ENCODE measurements at regions not wholly inside any gene's neighbourhood (a gene's known extent, or its start where the extent isn't known, plus 50 kb on each side); places are given as distances from the start of the nearest gene placed in this dataset.
A peak's percentile ranks its signal among the peaks of the same experiment; 100 is the strongest.

DNA sequence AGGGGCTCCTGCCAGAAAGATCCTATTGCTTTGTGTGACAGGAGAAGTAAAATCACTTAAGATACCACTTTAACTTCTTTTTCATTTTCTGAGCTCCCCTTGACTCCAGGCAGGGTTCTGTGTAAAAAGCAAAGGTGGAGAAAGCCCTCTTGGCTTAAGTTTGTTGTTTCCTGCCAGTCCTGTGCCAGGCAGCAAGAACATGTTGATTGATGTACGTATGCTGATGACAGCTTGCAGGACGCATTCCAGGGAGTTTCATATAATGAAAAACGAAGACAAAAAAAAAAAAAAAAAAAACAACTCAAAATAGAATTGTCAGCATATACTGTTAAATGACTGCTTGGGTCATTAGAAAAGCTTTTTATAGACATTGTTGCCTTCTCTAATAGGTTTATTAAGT, 251.7 kb downstream of the PSAT1 start:
- Histone ChIP-seq H3K27me3 (no peaks in the 10 kb centered on the region), H3K4me2 (no peak overlapping the region), H4K20me1 (no peaks in the 10 kb centered on the region), H3K27ac (no peak overlapping the region), H3K9me3 (no peaks in the 10 kb centered on the region), H3K36me3 (no peaks in the 10 kb centered on the region), H3K4me1 (peaks cover 11% of the 10 kb centered on the region), H3K9ac (no peak overlapping the region), H3K4me3 (no peak overlapping the region)
- TF ChIP-seq Cebpa-rat (IDR thresholded peaks at IDR 0.05): no peak

DNA sequence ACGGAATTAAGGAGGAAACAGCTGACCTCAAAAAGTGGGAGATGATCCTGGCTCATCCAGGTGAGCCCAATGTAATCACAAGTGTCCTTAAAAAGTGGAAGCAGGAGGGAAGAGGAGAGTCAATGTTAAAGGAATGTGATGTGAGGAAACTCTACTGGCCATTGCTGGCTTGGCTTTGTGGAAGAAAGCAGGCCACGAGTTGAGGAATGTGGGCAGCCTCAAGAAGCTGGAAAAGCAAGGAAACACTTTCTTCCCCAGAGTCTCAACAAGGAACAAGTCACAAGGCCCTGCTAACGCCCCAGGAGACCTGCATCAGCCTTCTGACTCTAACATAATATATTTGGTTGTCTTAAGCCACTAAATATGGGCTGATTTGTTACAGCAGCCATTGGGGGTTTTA, 252.8 kb downstream of the PSAT1 start:
- H3K27ac ChIP-seq: no peak overlapping the region
- no peaks in the 10 kb centered on the region for H4K20me1 ChIP-seq
- peaks cover 11% of the 10 kb centered on the region for H3K4me1 ChIP-seq
- no peak overlapping the region for H3K4me3 ChIP-seq
- no peak overlapping the region for H3K9ac ChIP-seq
- H3K36me3 ChIP-seq: no peaks in the 10 kb centered on the region
- no peak for TF ChIP-seq Cebpa-rat (IDR thresholded peaks at IDR 0.05)
- 0 out of 2 replicates have a peak overlapping the region, but pooled peaks have one; percentile 5 for H3K4me2 ChIP-seq
- no peaks in the 10 kb centered on the region for H3K27me3 ChIP-seq
- no peaks in the 10 kb centered on the region for H3K9me3 ChIP-seq

DNA sequence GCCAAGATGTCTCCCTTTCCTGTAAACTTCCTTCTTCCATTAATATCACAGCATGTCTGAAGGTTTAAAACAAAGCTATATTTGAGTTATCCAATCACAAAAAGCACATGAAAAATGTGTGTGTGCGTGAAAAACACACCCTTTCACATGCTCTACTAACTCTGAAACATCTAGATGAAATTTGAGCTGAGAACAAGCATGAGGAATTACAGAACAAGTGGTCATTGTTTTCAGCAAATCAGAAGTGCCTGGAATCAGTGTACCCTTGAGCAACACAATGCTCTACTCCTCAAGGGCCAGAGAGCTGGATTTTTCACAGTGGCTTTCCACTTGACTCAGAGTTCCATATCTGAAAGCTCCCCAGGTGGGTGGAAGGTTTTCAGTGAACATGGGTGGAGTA, 255.9 kb downstream of the PSAT1 start:
- Histone ChIP-seq H3K4me3 (no peak overlapping the region), H3K36me3 (no peaks in the 10 kb centered on the region), H3K9ac (no peak overlapping the region), H3K4me1 (peaks cover 11% of the 10 kb centered on the region), H3K27me3 (no peaks in the 10 kb centered on the region), H3K27ac (no peak overlapping the region), H3K4me2 (no peak overlapping the region), H3K9me3 (no peaks in the 10 kb centered on the region), H4K20me1 (no peaks in the 10 kb centered on the region)
- no peak for TF ChIP-seq Cebpa-rat (IDR thresholded peaks at IDR 0.05)

DNA sequence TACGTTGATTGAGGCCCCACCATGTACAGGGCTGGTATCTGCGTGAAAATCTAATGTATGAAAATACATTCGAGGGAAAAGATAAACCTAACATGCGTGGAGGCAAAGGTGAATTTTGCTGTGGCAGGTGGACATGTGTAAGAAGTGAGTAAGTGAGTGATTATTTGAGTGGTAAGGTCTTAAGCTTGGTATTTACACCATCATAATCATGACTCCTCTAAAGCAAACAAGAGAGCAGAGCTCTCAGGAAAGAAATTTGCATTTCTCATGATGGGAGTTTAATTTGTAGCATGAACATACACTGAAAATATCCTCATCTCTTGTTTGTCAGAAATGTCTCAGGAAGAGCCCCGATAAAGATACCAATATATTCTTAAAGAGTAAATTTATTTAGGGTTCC, 260.6 kb downstream of the PSAT1 start:
- H3K27me3 ChIP-seq: no peaks in the 10 kb centered on the region
- peaks cover 4% of the 10 kb centered on the region; the same call in 1 of the 2 replicates for H3K4me1 ChIP-seq
- H3K9ac ChIP-seq: no peak overlapping the region
- no peak overlapping the region for H3K27ac ChIP-seq
- no peaks in the 10 kb centered on the region for H3K9me3 ChIP-seq
- no peak for TF ChIP-seq Cebpa-rat (IDR thresholded peaks at IDR 0.05)
- H3K4me2 ChIP-seq: no peak overlapping the region
- H3K4me3 ChIP-seq: no peak overlapping the region
- no peaks in the 10 kb centered on the region for H3K36me3 ChIP-seq
- no peaks in the 10 kb centered on the region for H4K20me1 ChIP-seq

DNA sequence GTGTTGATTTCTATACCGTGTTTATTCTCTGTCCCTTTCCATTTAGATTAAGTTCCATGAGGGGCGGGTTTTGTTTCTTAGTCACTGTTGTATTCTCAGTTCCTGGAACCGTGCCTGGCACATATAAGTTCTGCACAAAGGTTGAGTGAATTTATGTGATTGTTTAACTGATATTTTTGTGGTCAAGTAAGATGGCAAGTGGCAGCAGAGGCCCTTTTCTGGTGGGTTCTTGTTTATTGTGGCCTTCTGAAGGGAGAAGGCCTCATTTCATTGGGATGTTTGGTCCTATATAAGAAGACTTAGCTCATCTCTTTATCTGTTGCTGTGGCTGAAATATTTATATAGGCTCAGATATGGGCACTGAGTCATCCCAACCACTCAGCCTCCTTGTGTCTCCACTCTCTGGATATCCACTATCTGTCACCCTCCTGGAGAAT, 262.5 kb downstream of the PSAT1 start:
- no peaks in the 10 kb centered on the region for H4K20me1 ChIP-seq
- no peak overlapping the region for H3K4me3 ChIP-seq
- H3K9ac ChIP-seq: no peak overlapping the region
- no peak overlapping the region for H3K4me2 ChIP-seq
- H3K27ac ChIP-seq: no peak overlapping the region
- no peaks in the 10 kb centered on the region for H3K4me1 ChIP-seq
- H3K27me3 ChIP-seq: no peaks in the 10 kb centered on the region
- no peak for TF ChIP-seq Cebpa-rat (IDR thresholded peaks at IDR 0.05)
- H3K9me3 ChIP-seq: no peaks in the 10 kb centered on the region
- H3K36me3 ChIP-seq: no peaks in the 10 kb centered on the region

DNA sequence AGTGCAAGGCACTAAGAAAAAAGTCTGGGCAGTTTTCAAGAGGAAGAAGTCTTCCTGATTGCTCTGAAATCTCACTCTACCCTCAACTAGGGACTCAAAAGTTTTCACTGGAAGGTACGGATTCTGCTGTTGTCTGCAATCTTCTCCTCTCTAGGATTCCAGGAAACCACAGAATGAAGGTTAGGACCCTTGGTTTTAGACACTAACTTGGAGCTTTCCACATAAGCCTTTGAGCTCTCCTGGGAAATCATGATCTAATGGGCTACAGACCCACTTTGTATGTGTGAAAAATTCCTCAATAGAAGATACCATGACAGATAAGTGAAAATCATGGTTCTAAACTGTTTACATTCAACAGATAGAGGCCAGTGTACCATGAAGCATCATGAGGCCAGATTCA, 265.1 kb downstream of the PSAT1 start:
- no peak overlapping the region for H3K27ac ChIP-seq
- no peaks in the 10 kb centered on the region for H4K20me1 ChIP-seq
- no peaks in the 10 kb centered on the region for H3K4me1 ChIP-seq
- H3K36me3 ChIP-seq: no peaks in the 10 kb centered on the region
- no peak for TF ChIP-seq Cebpa-rat (IDR thresholded peaks at IDR 0.05)
- no peak overlapping the region for H3K9ac ChIP-seq
- H3K27me3 ChIP-seq: no peaks in the 10 kb centered on the region
- H3K4me2 ChIP-seq: no peak overlapping the region
- no peak overlapping the region for H3K4me3 ChIP-seq
- H3K9me3 ChIP-seq: no peaks in the 10 kb centered on the region

DNA sequence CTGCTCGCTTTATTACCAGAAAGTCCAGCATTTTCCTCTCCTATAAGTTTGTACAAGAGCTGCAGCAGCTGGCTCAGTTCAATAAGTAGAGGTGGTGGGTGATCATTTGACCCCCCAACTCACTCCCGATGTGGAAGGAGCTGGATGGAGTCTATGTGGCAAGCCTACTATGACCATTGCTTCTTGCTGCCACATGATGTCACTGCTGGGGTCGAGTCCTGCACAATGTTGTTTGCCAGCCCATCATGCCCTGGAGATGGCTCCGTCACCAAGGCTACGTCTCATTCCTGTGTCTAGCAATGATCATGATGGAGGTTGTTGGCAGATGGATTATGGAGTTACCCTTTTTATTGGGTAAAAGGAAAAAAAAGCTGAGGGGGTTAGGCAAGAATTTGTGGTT, 266.3 kb downstream of the PSAT1 start:
- Histone ChIP-seq H3K9me3 (no peaks in the 10 kb centered on the region), H3K4me1 (no peaks in the 10 kb centered on the region), H3K9ac (no peak overlapping the region), H3K4me3 (no peak overlapping the region), H4K20me1 (no peaks in the 10 kb centered on the region), H3K4me2 (no peak overlapping the region), H3K27me3 (no peaks in the 10 kb centered on the region), H3K36me3 (no peaks in the 10 kb centered on the region), H3K27ac (no peak overlapping the region)
- no peak for TF ChIP-seq Cebpa-rat (IDR thresholded peaks at IDR 0.05)

DNA sequence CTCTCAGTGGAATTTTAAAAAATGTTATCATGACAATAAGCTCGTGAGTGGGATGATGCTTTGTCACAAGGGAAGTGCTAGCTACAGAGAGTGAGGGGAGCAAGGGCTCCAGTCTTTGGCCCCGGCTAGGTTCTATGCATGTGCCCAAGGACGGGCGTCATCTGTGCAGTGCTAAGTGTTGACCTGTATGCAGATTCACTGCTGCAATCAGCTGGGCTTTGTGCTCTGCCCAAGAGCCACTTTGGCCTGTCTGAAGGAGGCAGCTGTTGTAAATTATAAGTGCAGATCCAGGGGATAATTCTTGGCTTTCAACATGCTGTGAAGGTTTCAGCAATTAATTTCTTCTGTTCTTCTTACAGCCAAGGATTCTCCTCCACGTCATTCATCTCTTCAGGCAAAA, 268.6 kb downstream of the PSAT1 start:
- Histone ChIP-seq H3K27me3 (no peaks in the 10 kb centered on the region), H3K9me3 (no peaks in the 10 kb centered on the region), H3K4me3 (no peak overlapping the region), H3K4me2 (no peak overlapping the region), H3K4me1 (no peaks in the 10 kb centered on the region), H3K36me3 (no peaks in the 10 kb centered on the region), H3K27ac (no peak overlapping the region), H3K9ac (no peak overlapping the region), H4K20me1 (no peaks in the 10 kb centered on the region)
- TF ChIP-seq Cebpa-rat (IDR thresholded peaks at IDR 0.05): no peak

DNA sequence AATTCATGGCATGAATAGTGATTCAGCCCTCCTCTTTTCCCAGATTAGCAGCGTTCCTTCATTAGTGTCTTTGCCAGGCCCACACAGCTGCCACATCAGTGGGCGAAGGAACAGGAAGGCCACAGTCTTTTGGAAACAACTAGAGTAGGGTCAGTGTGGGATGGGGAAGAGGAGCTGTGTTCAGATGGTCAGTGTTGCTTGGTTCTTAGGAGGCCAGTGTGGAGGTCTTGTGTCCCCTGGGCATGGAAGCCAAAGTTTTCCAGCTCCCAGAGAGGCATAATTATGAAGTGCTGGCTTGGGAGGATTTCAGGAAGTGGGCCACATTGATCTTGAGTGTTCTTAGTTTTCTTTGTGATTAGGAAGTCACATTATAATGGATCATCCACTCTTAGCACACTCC, 269.6 kb downstream of the PSAT1 start:
- Histone ChIP-seq H3K9me3 (no peaks in the 10 kb centered on the region), H3K27ac (no peak overlapping the region), H3K4me3 (no peak overlapping the region), H3K4me2 (no peak overlapping the region), H3K9ac (no peak overlapping the region), H3K4me1 (peaks cover 5% of the 10 kb centered on the region), H3K27me3 (no peaks in the 10 kb centered on the region), H3K36me3 (no peaks in the 10 kb centered on the region), H4K20me1 (no peaks in the 10 kb centered on the region)
- TF ChIP-seq Cebpa-rat (IDR thresholded peaks at IDR 0.05): no peak

DNA sequence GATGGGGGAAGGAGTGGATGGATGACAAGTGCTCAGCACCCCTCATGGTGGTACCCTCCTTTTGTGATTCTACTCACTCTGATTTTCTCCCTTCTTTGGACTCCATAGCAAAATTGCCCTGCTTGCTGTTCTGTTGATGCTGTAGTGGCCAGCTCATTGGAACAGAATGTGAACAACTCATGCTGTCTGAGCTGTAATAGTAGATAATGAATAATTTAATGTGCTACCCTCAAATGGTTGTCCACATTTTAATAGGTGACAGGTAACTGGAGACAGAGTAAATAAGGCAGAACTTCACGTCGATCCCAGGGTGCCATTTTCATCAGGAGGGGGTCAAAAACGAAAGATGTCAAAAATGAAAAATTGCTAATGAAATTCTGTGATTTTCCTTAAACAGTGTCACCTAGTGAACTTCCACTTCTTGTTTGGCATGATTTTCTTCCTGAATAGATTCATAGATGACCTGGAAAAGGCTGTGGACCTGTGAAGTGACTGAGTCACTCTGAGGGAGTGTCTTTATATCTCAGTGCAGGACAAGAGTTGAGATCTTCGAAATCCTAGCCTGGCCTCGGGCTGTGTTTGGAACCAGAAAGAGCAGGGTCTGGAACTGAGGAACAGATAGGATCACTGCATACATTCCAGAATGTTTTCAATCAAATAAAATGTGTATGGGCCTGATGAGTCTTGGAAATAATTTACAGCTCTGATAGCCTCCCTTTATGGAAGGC, 270.2 kb downstream of the PSAT1 start:
- H4K20me1 ChIP-seq: no peaks in the 10 kb centered on the region
- no peaks in the 10 kb centered on the region for H3K27me3 ChIP-seq
- no peaks in the 10 kb centered on the region for H3K36me3 ChIP-seq
- no peak overlapping the region for H3K4me2 ChIP-seq
- peaks cover 6% of the 10 kb centered on the region for H3K4me1 ChIP-seq
- H3K4me3 ChIP-seq: no peak overlapping the region
- no peak overlapping the region for H3K9ac ChIP-seq
- H3K27ac ChIP-seq: no peak overlapping the region
- TF ChIP-seq Cebpa-rat (IDR thresholded peaks at IDR 0.05): no peak
- no peaks in the 10 kb centered on the region for H3K9me3 ChIP-seq

DNA sequence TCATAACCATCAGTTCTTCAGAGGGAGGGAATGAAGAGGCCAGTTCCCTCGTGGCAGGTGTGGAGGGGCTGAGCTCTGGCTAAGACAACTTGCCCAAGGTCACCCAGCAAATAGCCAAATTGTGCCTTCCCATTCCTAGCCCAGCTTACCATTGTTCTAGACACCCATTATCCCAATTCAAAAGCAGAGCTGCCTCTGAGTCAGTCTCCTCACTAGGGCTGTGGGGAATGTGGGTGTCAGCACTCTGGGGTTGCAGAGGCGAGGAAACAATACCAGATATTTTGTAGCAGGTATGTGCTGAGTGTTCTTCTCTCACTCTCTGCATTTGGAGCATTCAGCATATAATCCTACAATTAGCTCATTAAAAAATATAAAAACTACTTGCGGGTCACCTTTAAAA, 270.8 kb downstream of the PSAT1 start:
- TF ChIP-seq Cebpa-rat (IDR thresholded peaks at IDR 0.05): no peak
- H3K4me1 ChIP-seq: peaks cover 6% of the 10 kb centered on the region
- H3K27me3 ChIP-seq: no peaks in the 10 kb centered on the region
- no peak overlapping the region for H3K4me2 ChIP-seq
- no peak overlapping the region for H3K9ac ChIP-seq
- H3K4me3 ChIP-seq: no peak overlapping the region
- no peaks in the 10 kb centered on the region for H3K36me3 ChIP-seq
- no peaks in the 10 kb centered on the region for H4K20me1 ChIP-seq
- no peaks in the 10 kb centered on the region for H3K9me3 ChIP-seq
- no peak overlapping the region for H3K27ac ChIP-seq

Measured in BLaER1 (cell line).